K562 (cell line): ENCODE measurements at regions not wholly inside any gene's neighbourhood (a gene's known extent, or its start where the extent isn't known, plus 50 kb on each side); places are given as distances from the start of the nearest gene placed in this dataset.

Source experiments
- ATF3 ChIP-seq, 2 experiments: fragments of 450-650 bp in 1 of 2; sonication (generic) in 1 of 2; formaldehyde crosslinking in 1 of 2; IDR thresholded peaks in 1 of 2; conservative IDR thresholded peaks in 1 of 2; 2 replicates each; pipeline versions ENCODE4 v1.6.1 to v1.8.1; 2016 to 2023; ENCODE audit warnings: mild to moderate bottlenecking in 2 of 2, moderate library complexity in 2 of 2, inconsistent platforms in 1 of 2, missing genetic modification reagents in 1 of 2
- BRCA1 ChIP-seq, 2 experiments: fragments of 450-650 bp in 1 of 2; sonication (generic) in 1 of 2; formaldehyde crosslinking in 1 of 2; IDR thresholded peaks; 2 replicates each; pipeline versions ENCODE4 v1.5.0 to v1.6.1; 2017 to 2020; ENCODE audit warnings: mild to moderate bottlenecking in 1 of 2, missing genetic modification reagents in 1 of 2
- CHAMP1 ChIP-seq: fragments of 450-650 bp; IDR thresholded peaks from 2 replicates; pipeline ENCODE4 v1.6.1; 2016; ENCODE audit warnings: mild to moderate bottlenecking
- E2F4 ChIP-seq: sonication (generic); formaldehyde crosslinking; IDR thresholded peaks from 2 replicates; pipeline ENCODE4 v1.8.0; 2022; ENCODE audit warnings: mild to moderate bottlenecking, low read depth, missing genetic modification reagents
- NR4A1 ChIP-seq, 2 experiments: fragments of 250-450 bp in 1 of 2; fragments of 450-650 bp in 1 of 2; sonication (Bioruptor Pico) in 1 of 2; IDR thresholded peaks; 2 replicates each; pipeline versions ENCODE4 v1.4.0 to v1.6.1; 2016 to 2020; ENCODE audit warnings: mild to moderate bottlenecking in 2 of 2, missing compliant biosample characterization in 1 of 2, missing genetic modification characterization in 1 of 2, moderate library complexity in 1 of 2
- REST ChIP-seq, 2 experiments: fragments of 450-650 bp; formaldehyde crosslinking in 1 of 2; IDR thresholded peaks; 2 replicates each; pipeline versions ENCODE4 v1.4.0 to v1.6.1; 2014 to 2020; ENCODE audit warnings: mild to moderate bottlenecking in 2 of 2, borderline replicate concordance in 1 of 2, low read depth in 1 of 2
- TCF7L2 ChIP-seq: fragments of 150-350 bp; IDR thresholded peaks from 2 replicates; pipeline ENCODE4 v1.6.1; 2016; ENCODE audit warnings: low read depth, mild to moderate bottlenecking, low read length, moderate library complexity
- ZNF277 ChIP-seq: fragments of 250-450 bp; sonication (Bioruptor Pico); IDR thresholded peaks from 2 replicates; pipeline ENCODE4 v1.8.0; 2022; ENCODE audit warnings: inconsistent platforms, mild to moderate bottlenecking, moderate library complexity, borderline replicate concordance

GRCh38 chr1:56202796-56203492, 376.4 kb downstream of the PLPP3 start:
- TF ChIP-seq BRCA1 (IDR thresholded peaks at IDR 0.05) (no peak), BRCA1 (CRISPR knock-in tag; IDR thresholded peaks at IDR 0.05) (no peak), NR4A1 (CRISPR knock-in tag; IDR thresholded peaks at IDR 0.05) (no peak), NR4A1 (tag; IDR thresholded peaks at IDR 0.05) (no peak), ZNF277 (no peak), E2F4 (CRISPR knock-in tag) (no peak), ATF3 (IDR thresholded peaks at IDR 0.05) (no peak), ATF3 (CRISPR knock-in tag; conservative IDR thresholded peaks at IDR 0.05) (no peak), CHAMP1 (no peak), REST (IDR thresholded peaks at IDR 0.05; ENCODE audit: borderline replicate concordance) (no peak), REST (CRISPR knock-in tag; IDR thresholded peaks at IDR 0.05; ENCODE audit: low read depth) (no peak), TCF7L2 (no peak)
